ENCODE measurements at regions not wholly inside any gene's neighbourhood (a gene's known extent, or its start where the extent isn't known, plus 50 kb on each side); places are given as distances from the start of the nearest gene placed in this dataset.
"Not testable (repeated sequence)": the region's sequence is repeated elsewhere in the genome, so short reads cannot be mapped to it uniquely, and the experiment has no call there.

DNA sequence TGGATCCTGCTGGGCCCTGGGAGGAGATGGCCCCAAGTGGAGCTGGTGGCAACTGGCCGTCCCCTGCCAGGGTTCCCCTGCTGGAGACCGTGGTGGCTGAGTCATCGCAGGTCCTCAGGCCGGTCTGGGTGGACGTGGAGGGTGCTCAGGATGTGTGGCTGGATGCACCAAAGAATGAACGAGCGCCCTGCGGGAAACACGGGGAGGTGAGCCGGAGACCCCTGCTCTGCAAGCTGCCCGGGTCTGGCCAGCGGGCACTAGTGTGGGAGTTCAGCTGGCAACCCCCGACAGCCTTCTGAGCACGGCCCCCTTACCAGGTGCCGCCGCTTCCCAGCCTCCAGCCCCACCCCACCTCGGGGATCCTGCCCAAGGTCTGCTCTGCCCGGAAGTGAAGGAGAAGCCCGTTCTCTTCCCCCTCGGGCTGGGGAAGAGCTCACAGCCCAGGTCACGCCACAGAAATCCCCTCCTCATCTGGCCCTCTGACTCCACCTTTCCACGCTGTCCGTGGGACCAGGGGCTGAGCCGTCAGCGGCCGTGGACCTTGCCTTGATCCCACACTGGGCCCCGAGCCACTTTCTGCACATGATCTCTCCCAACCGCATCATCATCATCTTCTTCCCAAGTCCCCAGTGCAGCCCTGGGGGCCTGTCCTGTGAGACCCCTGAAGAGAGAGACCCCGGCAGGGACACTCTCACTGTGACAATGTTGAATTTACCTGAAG, 165.5 kb downstream of the KIF26A start:
- DNase-seq (ENCODE audit: extremely low read depth in 1 of 2, low read depth in 1 of 2), result no peak

DNA sequence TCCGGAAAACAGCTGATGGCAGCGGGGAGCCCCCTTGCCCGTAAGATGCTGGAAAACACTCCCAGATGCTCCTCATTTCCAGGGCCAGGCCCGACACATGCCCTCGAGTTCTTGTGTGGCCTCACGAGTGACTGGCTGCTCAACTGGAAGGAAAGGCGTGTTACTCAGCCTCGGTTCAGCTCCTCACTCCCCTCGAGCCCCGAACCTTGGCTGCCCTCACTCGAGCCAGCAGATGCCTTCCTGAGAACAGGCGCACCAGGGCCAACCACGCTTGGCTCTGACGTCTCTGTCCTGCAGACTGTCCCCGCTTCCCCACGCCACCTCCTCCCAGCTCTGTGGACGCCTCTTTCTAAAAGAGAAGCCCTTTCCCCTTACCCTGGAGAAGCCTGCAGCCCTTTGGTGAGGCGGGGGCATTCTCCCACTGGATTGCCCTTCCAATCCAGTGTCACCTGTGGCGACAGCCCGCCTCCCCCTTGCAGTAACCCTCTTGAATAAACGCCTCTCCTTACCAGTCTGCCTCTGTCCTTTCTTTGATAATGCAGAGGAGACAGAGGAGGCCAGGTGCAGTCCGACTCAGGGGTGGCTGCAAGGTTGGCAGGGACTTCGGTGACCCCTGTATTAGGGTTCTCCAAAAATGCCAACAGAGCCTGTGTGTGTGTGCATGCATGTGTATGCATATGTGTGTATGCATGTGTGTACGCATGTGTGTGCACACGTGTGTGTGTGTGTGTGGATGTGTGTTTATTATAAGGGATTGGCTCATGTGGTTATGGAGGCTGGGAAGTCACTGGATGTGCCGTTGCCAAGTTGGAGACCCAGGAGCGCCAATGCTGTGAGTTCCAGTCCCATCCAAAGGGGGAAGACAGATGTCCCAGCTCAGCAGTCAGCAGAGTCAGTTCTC, 166.3 kb downstream of the KIF26A start:
- DNase-seq (ENCODE audit: extremely low read depth in 1 of 2, low read depth in 1 of 2), result no peak

DNA sequence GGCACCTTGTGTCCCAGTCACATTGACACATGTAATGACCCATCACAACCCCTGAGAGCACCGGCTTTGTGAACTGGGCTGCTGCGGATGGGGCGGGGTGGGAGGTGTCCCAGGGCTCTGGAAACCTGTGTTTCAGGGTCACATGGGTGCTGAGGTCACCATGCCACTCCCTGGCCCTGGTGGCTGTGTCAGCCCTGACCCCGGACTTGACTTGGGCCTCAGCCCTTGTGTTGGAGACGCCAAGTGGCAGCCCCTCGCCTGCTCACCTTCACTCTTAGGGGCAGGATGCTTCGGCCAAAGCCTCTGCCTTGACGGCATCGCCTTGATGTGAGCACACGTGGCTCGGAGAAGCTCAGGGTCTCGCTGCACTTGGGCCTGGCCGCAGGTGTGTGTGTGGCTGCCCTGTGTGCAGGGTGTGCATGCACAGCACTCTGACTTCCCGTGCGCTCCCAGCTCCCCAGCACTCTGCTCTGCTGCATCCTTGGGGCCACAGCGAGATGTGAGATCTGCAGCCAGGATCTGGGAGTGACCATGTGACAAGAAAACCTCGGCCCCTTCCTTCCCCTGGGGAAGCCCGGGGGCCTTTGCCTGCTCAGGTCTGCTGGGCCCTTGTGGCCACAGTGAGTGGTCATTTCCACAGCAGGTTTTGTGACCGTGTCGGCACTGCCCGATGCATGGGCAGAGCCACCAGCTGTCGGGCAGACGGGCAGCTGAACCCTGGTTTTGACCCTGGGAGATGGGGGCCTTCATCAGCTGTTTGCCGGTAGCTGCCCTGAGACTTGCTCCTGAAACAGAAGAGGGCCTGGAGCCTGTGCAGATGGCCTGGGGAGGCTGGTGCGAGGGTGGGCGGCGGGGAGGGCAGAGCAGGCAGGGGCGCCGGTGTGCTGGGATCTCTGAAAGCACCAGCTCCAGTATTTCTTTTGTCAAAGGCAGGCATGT, 167.4 kb downstream of the KIF26A start:
- no peak for DNase-seq (ENCODE audit: extremely low read depth in 1 of 2, low read depth in 1 of 2)

DNA sequence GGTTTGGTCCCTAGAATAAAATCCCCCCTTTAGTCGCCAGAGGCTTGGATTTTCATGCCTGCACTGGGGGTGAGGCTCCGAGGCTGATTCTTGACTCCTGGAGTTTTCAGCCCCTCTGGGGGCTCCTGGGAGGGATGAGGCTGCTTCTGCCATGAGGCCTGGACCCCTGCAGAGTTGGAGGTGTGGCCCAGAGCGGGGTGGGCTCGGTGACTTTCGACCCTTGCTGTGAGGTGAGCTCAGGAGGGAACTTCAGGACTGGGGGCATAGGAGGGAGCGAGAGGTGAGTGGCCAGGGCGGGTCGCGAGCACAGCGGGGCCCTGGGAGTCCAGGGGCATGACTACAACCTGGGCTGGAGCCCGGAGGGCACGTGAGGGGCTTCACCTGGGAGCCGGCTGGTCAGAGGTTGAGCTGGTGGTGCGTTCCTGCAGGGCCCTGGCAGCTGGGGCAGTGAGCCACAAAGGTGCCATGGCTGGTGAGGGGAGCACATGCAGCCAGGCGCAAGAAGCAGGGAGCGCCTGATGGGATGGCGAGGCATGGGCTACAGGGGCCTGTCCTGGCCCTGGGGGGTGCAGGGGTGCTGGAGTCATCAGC, 168.2 kb downstream of the KIF26A start:
- no peak for DNase-seq (ENCODE audit: extremely low read depth in 1 of 2, low read depth in 1 of 2)

DNA sequence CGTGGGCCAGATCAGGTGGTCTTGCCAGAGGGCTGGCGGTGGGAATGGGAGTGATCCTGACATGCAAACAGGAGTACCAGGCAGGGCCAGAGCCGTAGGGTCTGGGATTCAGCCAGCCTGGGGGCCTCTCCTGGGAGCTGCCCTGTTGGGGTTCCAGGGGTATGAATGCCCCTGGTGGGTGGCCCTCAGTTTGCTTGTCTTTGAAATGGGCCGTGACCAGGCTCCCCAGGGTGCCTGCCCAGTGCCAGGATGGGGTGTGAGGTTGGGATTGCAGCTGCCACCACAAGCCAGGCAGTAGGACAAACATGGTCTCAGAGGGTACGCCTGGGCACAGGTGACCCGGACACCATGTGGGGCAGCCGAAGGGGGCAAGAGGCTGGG, 168.8 kb downstream of the KIF26A start:
- no peak for DNase-seq (ENCODE audit: extremely low read depth in 1 of 2, low read depth in 1 of 2)

DNA sequence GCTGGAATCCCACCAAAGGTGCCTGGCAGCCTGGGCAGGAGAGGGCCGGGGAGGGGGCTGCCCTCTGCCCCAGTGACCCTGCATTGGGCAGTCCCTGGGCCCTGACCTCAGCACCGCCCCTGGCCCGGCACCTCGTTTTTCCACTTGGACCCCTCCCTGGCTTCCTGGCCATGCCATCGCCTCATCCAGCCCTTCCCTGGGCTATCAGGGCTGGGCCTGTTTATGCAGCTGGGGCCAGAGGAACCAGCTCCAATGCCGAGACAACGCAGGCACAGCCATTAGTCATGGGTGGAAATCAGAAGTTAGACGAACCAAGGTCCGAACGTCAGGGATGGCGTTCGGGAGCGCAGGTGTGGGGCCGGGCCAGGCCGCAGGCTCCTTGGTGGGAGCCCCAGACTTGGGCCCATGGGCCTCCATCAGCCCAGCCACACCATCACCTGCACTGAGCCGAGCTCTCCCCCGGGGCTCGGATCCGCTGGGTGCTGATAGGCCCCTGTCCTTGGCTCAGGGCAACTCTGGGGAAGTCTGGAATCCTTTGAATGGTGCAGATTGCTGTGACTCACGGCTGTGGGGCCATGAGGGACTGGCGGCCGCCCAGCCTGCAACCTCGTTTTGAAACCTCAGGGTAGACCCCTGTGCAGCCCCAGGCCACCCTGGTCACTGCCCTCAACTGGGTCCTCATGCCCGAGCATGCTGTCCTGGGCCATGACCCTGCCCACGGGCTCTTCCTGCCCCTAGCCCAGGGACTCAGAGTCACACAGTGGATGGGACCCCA, 169.4 kb downstream of the KIF26A start:
- no peak for DNase-seq (ENCODE audit: extremely low read depth in 1 of 2, low read depth in 1 of 2)

DNA sequence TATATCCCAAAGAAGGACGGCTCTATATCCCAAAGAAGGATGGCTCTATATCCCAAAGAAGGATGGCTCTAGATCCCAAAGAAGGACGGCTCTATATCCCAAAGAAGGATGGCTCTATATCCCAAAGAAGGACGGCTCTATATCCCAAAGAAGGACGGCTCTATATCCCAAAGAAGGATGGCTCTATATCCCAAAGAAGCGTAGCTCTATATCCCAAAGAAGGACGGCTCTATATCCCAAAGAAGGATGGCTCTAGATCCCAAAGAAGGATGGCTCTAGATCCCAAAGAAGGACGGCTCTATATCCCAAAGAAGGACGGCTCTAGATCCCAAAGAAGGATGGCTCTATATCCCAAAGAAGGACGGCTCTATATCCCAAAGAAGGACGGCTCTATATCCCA, 170.1 kb downstream of the KIF26A start:
- DNase-seq (ENCODE audit: extremely low read depth in 1 of 2, low read depth in 1 of 2), result not testable (repeated sequence)

DNA sequence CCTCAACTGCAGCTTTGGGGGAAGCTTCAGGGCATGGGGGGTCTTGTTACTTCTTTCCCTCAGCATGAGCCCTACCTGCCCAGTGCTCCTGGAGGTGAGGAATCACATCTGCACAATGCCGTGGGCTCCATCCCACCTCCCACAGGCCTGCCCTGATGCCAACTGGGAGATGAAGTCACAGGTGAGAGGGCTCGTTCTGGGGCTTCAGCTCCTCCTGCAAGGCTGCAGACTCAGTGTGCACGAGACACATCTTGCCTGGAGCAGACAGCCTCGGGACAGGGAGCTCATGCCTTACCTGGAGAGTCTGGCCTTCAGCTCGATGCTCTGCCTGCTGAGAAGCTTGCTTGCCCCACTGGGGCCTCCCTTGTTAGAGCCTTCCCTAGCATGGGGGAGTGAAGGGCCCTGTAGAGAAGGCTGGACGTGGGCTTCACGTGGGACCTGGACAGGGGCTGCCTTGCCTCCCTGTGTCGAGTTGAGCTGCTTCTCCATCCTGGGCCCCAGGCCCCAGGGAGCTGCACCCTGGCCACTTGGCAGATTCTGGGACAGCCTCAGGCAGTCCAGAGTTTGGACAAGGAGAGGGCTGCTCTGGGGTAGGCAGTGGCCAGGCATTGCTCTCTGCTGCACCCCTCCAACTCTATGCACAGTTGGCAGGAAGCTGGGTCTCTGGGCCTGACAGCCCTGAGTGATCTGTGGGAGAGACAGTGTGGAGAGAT, 171.4 kb downstream of the KIF26A start:
- DNase-seq (ENCODE audit: extremely low read depth in 1 of 2, low read depth in 1 of 2), result no peak

DNA sequence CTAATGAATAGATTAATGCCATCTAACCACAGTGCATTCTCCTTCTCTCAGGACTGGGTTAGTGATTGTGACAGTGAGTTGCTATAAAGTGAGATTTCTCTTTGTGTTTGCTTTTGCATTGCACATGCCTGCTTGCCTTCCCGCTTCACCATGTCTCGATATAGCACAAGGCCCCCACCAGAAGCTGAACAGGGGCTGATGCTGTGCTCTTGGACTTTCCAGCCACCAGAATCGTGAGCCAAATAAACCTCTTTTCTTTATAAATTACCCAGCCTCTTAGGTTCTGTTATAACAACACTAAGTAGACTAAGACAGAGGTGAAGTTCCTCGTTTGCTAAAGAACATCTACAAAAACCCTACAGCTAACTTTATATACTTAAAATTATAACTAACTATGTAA, 173.0 kb downstream of the KIF26A start:
- DNase-seq (ENCODE audit: extremely low read depth in 1 of 2, low read depth in 1 of 2), result no peak

DNA sequence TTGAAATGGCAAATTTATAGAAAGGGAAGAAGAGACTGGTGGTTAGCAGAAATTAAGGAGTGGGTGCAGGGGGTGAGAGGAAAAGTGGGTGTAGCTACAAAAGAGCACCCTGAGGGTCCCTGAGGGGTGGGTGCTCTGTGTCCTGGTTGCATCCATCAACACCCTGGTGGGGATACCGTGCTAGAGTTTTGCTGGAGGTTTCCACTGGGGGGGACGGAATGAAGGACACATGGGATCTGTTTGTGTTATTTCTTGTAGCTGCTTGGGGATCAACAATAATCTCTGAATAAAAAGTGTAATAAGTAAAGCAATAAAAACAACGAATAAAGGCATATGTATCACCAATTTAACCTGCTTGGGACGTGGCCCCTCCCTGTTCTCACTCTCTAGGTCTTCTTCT, 175.3 kb downstream of the KIF26A start:
- DNase-seq (ENCODE audit: extremely low read depth in 1 of 2, low read depth in 1 of 2), result no peak

DNA sequence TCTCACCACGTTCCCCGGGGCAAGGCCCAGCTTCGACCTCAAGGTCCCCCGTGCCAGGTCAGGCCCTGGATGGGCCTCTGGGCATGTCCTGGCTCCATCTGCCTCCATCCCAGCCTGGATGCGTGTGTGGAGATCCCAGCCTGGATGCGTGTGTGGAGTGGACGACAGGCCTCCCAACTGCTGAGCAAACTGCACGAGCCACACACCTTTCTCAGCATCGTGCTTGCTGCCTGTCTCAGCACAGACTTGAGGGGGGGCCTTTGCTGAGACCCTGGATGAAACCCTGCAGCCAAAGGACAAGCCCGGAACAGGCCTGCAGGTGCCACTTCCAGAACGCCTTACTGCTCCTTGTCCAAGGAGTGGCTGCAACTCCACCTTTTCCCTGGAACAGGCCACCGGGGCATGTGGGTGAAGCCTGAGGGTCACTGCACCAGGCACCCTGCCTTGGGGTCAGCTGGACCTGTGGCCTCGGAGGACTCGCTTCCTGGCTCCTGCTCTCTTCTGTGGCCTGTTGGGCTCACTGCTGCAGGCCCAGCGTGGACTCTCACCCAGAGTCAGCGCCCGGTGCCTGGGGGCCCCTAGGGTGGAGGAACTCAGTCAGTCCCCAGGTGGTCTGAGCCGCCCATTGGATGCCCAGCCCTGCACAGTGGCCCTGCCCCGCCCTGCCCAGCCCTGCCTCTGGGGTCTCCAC, 176.0 kb downstream of the KIF26A start:
- DNase-seq (ENCODE audit: extremely low read depth in 1 of 2, low read depth in 1 of 2), result no peak

DNA sequence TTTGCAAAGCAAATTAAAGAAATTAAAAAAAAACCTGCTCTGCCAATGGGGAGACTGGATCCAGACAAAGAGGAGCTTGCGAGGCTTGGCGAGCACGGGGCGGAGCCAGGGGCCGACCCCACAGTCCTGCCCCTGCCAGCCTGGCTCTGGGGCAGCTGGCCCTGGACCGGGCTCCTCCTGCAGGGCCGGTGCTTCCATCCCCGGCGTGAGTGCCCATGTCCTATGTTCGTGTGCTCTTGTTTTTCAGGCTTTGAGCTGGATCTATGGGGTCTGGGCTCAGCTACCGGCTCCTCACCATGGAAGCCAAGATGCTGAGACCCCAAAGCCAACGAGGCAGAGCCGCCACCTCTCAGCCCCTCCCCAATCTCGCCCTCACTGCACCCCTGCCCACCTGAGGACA, 176.8 kb downstream of the KIF26A start:
- no peak for DNase-seq (ENCODE audit: extremely low read depth in 1 of 2, low read depth in 1 of 2)

DNA sequence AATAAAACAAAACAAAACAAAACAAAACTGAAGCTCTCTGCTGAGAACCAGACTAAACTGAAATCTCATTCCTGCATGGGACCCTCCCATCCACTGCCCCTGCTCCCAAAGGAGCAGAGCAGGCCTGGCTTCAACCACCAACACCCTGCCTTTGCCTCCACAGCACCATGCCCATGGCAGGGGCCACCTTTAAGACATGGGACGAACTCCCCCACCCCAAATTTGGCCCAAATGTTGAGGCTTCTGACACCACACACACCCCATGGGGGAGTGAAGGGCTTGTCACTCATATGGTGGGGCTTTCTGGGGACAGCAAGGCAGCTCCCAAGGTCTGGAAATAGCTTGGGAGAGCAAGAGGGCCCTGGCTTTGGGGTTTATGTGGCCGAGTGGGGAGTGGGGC, 177.2 kb downstream of the KIF26A start:
- no peak for DNase-seq (ENCODE audit: extremely low read depth in 1 of 2, low read depth in 1 of 2)

DNA sequence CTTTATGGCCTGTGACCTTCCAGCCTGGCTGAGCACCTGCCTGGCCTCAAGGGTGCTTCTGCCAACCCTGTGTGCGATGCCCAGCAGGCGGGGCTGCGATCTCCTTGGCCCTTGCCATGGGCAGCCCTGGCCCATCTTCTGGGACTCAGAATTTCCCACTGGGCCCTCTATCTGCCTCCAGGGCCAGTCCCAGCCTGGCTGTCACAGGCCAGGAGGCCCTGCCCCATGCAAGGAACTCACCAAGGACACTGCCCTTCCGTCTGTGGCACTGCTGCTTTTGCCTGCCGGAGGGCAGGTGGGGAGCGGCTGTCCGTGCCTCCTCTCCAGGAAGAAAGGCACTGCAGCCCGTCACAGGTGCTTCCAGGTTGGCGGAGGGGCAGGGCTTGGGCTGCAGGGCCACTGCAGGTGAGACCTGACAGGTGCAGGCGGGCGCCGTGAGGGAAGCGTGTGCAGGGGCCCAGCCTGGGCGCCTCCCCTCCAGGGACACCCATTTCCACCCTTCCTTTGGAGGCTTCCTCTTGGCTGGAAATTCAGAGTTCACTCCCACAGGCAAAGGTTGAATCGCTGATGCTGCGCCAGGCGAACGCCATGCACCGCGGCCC, 177.8 kb downstream of the KIF26A start:
- DNase-seq (ENCODE audit: extremely low read depth in 1 of 2, low read depth in 1 of 2), result no peak

DNA sequence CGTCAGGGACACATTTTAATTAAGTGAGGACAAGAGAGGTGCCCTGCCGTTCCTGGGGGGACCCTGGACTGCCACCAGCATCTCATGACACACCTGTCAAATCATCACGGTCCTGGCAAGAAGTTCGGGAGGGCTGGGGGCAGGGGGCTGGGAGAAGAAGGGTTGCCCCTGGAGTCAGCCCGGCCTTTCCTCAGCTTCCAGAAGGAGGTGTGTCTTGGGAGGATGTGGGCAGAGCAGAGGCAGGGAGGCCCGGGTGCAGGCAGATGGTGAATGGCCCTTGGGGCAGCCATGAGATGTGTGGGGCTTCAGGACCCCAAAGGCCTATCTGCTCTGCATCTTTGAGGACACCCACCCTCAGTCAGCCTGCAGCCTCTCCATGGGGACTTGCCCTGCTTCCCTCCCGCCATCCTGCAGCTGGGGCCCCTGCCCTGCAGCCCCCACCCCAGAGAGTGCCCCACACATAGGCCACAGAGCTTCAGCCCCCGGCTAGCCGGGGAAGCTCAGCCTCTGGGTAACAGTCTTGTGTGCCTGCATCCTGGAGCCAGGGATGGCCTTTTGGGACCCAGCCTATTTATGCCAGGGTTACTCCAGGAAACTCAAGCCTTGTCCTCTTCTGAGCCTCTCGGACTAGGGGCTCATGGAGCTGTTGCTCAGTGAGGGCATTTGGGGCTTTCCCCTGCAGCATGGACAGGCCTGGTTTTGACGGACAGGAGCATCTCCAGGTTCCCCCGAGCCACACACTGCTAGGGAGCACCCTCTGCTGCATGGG, 178.5 kb downstream of the KIF26A start:
- DNase-seq (ENCODE audit: extremely low read depth in 1 of 2, low read depth in 1 of 2), result no peak

DNA sequence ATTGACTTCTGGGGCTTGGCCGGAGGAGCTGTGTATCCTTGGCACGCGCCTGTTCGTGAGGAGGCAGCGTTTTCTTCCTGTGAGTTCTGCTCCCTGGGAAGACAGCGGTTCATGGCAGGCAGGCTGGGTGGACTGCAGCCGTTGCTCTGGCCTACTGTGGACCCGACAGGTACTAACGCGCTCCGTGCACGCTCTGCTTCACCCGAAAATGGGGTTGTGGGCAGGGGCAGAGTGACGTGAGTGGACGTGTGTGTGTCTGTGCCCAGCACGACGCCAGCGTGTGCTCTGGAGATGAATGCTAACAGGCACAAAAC, 179.1 kb downstream of the KIF26A start:
- no peak for DNase-seq (ENCODE audit: extremely low read depth in 1 of 2, low read depth in 1 of 2)

DNA sequence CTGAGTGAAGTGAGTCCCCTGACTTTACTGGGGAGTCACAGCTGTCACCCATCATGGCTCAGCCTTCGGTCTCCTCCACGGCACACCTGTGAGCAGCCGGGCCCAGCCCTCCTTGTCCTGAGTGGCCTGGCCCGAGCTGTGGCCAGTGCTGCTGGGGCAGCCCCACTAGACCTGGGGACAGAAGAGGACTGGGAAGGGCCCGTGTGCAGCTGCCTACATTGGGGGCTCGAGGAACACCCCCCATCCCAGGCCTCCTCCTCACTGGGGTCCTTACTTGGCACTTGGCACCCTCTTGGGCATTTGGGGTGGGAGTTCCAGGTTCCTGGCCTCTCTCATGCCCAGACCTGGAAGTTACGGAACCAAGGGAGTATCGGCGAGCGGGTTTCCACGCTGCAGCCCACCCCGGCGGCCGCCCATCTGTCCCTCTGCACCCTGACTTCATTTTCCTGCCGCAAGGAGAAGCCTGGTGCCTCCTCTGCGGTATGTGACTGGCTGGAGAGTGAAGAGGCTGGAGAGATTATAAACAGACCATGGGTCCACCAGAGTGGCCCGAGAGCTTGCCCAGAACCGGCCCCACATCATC, 179.7 kb downstream of the KIF26A start:
- no peak for DNase-seq (ENCODE audit: extremely low read depth in 1 of 2, low read depth in 1 of 2)
